ENCODE measurements at regions not wholly inside any gene's neighbourhood (a gene's known extent, or its start where the extent isn't known, plus 50 kb on each side); places are given as distances from the start of the nearest gene placed in this dataset.

DNA sequence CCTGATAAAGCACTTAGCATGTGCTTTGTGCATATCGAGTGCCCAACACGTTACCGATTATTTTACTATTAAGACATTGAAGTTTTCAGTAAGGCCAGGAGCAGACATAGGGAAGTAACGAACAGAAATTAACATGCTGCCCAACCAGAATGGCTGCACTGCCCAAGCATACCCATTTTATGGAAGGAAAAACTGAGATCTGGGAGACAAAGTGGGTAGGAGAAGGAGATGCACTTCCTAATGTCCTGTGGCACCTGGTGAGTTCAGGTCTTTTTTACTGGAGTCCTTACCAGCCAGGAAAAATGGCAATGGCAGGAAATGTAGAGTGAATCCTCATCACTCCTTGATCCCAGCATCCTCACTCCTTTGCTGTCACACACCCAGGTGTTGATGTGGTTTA is 768.5 kb downstream of the MED13L start:
- H3K36me3 ChIP-seq (ENCODE audit: insufficient read depth, low read length), result no peaks in the 10 kb centered on the region
- no peak overlapping the region for H3K9ac ChIP-seq (ENCODE audit: low read depth, low read length)
- H3K27me3 ChIP-seq (ENCODE audit: control insufficient read depth, insufficient read depth, low read length), result peaks cover 3% of the 10 kb centered on the region
- H3K4me1 ChIP-seq (ENCODE audit: control insufficient read depth, insufficient read depth, low read length), result no peaks in the 10 kb centered on the region
- H3K4me2 ChIP-seq (ENCODE audit: low read length), result no peak overlapping the region
- H3K9me3 ChIP-seq (replicated peaks; ENCODE audit: low read length), result no peaks in the 10 kb centered on the region
- H3K4me3 ChIP-seq (ENCODE audit: low read length), result no peak overlapping the region

- Histone ChIP-seq H3K9me3 (replicated peaks; ENCODE audit: low read length) (no peaks in the 10 kb centered on the region), H3K4me2 (ENCODE audit: low read length) (no peak overlapping the region), H3K4me3 (ENCODE audit: low read length) (no peak overlapping the region), H3K27me3 (ENCODE audit: control insufficient read depth, insufficient read depth, low read length) (peaks cover 3% of the 10 kb centered on the region), H3K4me1 (ENCODE audit: control insufficient read depth, insufficient read depth, low read length) (no peaks in the 10 kb centered on the region), H3K9ac (ENCODE audit: low read depth, low read length) (no peak overlapping the region), H3K36me3 (ENCODE audit: insufficient read depth, low read length) (no peaks in the 10 kb centered on the region)
These were observed 769.4 kb downstream of the MED13L start for GRCh38 chr12:115507951-115508722.

DNA sequence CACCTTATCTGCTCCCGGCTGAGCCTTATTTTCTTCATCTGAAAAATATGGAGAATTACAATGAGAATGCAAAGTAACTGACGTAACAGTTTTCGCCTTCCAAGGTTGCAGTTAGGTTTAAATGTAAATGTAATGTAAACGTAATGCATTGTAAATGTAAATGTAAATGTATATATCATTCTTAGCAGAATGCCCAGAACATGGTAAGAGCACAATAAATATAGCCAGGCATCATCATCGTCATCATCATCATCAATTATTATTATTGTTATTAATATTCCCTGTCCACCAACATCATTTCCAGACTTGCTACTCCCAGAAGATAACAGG is 770.0 kb downstream of the MED13L start:
- Histone ChIP-seq H3K9me3 (replicated peaks; ENCODE audit: low read length) (no peaks in the 10 kb centered on the region), H3K36me3 (ENCODE audit: insufficient read depth, low read length) (no peaks in the 10 kb centered on the region), H3K27me3 (ENCODE audit: control insufficient read depth, insufficient read depth, low read length) (peaks cover under 1% of the 10 kb centered on the region), H3K4me1 (ENCODE audit: control insufficient read depth, insufficient read depth, low read length) (no peaks in the 10 kb centered on the region), H3K4me2 (ENCODE audit: low read length) (no peak overlapping the region), H3K9ac (ENCODE audit: low read depth, low read length) (no peak overlapping the region), H3K4me3 (ENCODE audit: low read length) (no peak overlapping the region)

DNA sequence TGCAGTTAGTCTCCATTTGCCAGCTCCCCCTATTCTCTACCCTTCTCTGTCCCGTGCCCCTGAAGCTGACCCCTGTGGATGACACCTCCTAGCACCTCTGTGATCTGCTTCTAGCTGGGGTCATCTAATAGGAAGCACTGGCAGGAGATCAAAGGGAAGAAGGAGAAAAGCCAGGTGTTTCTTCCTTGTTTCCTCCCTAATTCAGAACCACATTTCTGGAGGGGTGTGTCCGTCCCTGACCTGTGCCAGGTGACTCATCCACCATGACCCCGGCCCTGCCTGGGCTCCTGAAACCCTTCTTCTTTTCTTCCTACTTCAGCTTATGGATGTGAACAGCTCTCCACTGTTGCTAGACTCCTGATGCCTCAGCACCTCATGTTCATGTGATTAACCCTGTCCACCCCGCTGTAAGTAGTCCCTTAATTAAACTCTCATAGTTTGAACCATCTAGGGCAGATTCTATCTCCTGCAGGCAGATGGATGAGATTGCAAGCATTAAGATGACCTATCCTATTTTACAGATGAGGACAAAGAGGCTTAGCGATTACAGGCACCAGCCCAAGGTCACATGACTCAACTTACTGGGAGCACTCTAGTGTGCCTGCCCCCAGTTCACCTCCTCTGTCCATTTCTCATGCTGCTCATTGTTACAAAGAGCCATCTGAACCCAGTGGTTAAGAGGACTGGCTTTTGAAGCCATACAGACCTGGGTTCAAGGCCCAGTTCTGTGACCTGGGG is 770.5 kb downstream of the MED13L start:
- Histone ChIP-seq H3K9me3 (replicated peaks; ENCODE audit: low read length) (no peaks in the 10 kb centered on the region), H3K4me1 (ENCODE audit: control insufficient read depth, insufficient read depth, low read length) (no peaks in the 10 kb centered on the region), H3K4me3 (ENCODE audit: low read length) (no peak overlapping the region), H3K27me3 (ENCODE audit: control insufficient read depth, insufficient read depth, low read length) (no peaks in the 10 kb centered on the region), H3K36me3 (ENCODE audit: insufficient read depth, low read length) (no peaks in the 10 kb centered on the region), H3K4me2 (ENCODE audit: low read length) (no peak overlapping the region), H3K9ac (ENCODE audit: low read depth, low read length) (no peak overlapping the region)

DNA sequence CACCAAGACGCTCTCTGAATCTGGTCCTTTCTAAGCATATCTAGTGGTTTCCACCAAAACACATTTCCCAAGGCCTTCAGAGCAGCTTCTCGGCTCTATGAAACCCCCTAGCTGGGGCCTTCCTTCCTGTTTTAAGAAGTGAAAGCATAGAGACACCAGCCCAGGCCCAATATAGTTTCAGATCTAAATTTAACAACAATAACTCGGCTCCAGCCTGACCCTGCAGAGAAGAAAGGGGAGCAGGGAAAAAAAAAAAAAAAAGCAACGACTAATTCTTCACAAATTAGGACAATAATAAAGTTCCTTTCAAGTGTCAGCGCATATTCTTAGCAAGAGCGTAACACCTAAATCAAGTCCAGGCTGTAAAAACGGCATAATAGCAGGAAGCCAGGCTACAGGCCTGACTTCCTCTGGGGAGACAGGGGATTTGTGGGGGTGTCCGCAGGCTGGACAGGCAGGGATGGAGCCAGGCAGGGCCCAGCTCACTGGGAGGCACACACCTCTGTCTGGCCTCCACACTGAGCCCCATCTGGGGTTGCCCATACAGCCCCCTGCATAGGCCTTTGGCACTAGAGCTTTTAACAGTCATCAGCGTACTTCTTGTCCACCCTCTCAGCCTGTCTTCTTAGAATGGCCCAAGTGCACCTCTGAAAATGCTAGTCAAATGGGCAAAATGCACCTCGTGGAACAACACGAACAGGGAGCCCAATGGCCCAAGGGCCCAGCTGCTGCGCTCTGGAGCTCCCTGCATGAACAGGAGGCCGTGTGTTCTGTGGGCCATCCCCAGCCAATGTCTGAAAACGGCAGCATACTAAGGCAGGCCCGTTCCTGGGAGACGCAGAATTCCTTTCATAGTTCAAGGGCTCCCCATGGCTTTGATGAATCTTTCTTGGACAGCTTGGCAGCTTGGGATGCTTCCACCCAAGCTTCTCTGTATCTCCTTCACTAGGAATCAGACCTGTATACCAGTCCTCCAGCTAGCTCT is 772.9 kb downstream of the MED13L start:
- H3K4me3 ChIP-seq (ENCODE audit: low read length), result no peak overlapping the region
- no peaks in the 10 kb centered on the region for H3K36me3 ChIP-seq (ENCODE audit: insufficient read depth, low read length)

GRCh38 chr12:115500872-115501271 is 776.6 kb downstream of the MED13L start:
- H3K9me3 ChIP-seq (replicated peaks; ENCODE audit: low read length), result no peaks in the 10 kb centered on the region
- H3K4me2 ChIP-seq (ENCODE audit: low read length), result no peak overlapping the region
- H3K4me1 ChIP-seq (ENCODE audit: control insufficient read depth, insufficient read depth, low read length), result no peaks in the 10 kb centered on the region
- H3K36me3 ChIP-seq (ENCODE audit: insufficient read depth, low read length), result no peaks in the 10 kb centered on the region
- no peak overlapping the region for H3K9ac ChIP-seq (ENCODE audit: low read depth, low read length)
- H3K4me3 ChIP-seq (ENCODE audit: low read length), result no peak overlapping the region
- no peaks in the 10 kb centered on the region for H3K27me3 ChIP-seq (ENCODE audit: control insufficient read depth, insufficient read depth, low read length)

More for the DNA sequence above, 772.9 kb downstream of the MED13L start:
- H3K4me1 ChIP-seq (ENCODE audit: control insufficient read depth, insufficient read depth, low read length), result no peaks in the 10 kb centered on the region
- H3K9me3 ChIP-seq (replicated peaks; ENCODE audit: low read length), result no peaks in the 10 kb centered on the region
- no peak overlapping the region for H3K9ac ChIP-seq (ENCODE audit: low read depth, low read length)
- H3K4me2 ChIP-seq (ENCODE audit: low read length), result no peak overlapping the region
- no peaks in the 10 kb centered on the region for H3K27me3 ChIP-seq (ENCODE audit: control insufficient read depth, insufficient read depth, low read length)

DNA sequence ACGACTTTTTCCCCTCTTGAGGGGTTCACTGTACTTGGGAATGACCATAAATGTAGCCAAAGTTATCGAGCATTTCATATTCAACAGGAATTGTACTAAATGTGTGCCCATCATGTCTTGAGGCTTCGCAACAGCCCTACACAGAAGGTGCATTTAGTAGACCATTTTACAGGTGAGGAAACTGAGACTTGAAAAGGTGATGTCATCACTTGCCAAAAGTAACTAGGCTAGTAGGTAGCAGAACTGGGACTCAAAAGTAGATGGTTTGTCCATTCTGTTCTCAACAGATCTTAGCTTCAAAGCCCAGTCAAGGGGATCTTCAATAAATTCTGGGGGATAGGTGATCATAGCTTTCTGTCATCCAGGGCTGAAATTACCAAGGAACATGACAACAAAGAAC is 782.2 kb downstream of the MED13L start:
- Histone ChIP-seq H3K9me3 (replicated peaks; ENCODE audit: low read length) (no peaks in the 10 kb centered on the region), H3K4me2 (ENCODE audit: low read length) (no peak overlapping the region), H3K36me3 (ENCODE audit: insufficient read depth, low read length) (no peaks in the 10 kb centered on the region), H3K4me1 (ENCODE audit: control insufficient read depth, insufficient read depth, low read length) (no peaks in the 10 kb centered on the region), H3K4me3 (ENCODE audit: low read length) (no peak overlapping the region), H3K9ac (ENCODE audit: low read depth, low read length) (no peak overlapping the region), H3K27me3 (ENCODE audit: control insufficient read depth, insufficient read depth, low read length) (no peaks in the 10 kb centered on the region)

GRCh38 chr12:115492553-115492952 is 784.9 kb downstream of the MED13L start:
- H3K9ac ChIP-seq (ENCODE audit: low read depth, low read length), result no peak overlapping the region
- H3K9me3 ChIP-seq (replicated peaks; ENCODE audit: low read length), result no peaks in the 10 kb centered on the region
- H3K36me3 ChIP-seq (ENCODE audit: insufficient read depth, low read length), result no peaks in the 10 kb centered on the region
- no peaks in the 10 kb centered on the region for H3K4me1 ChIP-seq (ENCODE audit: control insufficient read depth, insufficient read depth, low read length)
- no peak overlapping the region for H3K4me2 ChIP-seq (ENCODE audit: low read length)
- no peak overlapping the region for H3K4me3 ChIP-seq (ENCODE audit: low read length)
- peaks cover 3% of the 10 kb centered on the region for H3K27me3 ChIP-seq (ENCODE audit: control insufficient read depth, insufficient read depth, low read length)

DNA sequence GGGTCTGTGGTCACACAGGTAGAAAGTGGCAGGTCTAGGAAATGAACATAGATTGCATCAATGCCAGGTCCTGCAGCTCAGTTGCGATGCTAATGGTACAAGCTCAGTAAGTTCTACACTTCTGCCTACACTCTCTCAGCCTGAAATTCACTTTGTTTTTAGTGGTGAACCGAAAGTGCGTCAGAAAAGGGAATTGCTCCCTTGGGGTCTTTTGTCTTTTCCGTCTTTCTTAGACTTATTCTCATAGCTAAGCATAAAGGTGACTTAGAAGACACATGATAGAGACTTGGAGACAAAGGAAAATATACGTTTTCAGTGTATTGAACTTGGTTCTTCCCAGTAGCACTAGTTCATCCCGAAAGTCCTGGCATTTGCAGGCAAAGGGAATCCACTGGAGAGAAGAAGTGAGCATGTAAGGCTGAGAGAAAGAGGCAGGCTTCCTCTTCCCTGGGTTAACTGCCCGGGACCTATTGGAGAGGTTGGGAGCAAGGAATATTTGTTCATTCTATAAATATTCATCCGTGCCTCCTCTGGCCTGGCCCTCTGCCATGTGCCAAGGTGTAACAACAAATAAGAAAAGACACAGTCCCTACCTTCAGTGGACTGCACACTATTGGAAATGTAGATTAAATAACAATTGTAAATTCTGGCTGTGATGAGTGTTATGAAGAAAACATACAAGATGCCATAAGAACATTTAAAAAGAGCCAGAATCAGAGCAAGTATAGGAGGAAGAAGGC is 785.8 kb downstream of the MED13L start:
- Histone ChIP-seq H3K4me3 (ENCODE audit: low read length) (no peak overlapping the region), H3K9ac (ENCODE audit: low read depth, low read length) (no peak overlapping the region), H3K27me3 (ENCODE audit: control insufficient read depth, insufficient read depth, low read length) (peaks cover 3% of the 10 kb centered on the region), H3K4me2 (ENCODE audit: low read length) (no peak overlapping the region), H3K9me3 (replicated peaks; ENCODE audit: low read length) (no peaks in the 10 kb centered on the region), H3K4me1 (ENCODE audit: control insufficient read depth, insufficient read depth, low read length) (no peaks in the 10 kb centered on the region), H3K36me3 (ENCODE audit: insufficient read depth, low read length) (no peaks in the 10 kb centered on the region)

GRCh38 chr12:115489253-115489652 is 788.2 kb downstream of the MED13L start:
- Histone ChIP-seq H3K9ac (ENCODE audit: low read depth, low read length) (no peak overlapping the region), H3K36me3 (ENCODE audit: insufficient read depth, low read length) (no peaks in the 10 kb centered on the region), H3K9me3 (replicated peaks; ENCODE audit: low read length) (peaks cover 2% of the 10 kb centered on the region), H3K4me3 (ENCODE audit: low read length) (no peak overlapping the region), H3K4me1 (ENCODE audit: control insufficient read depth, insufficient read depth, low read length) (no peaks in the 10 kb centered on the region), H3K4me2 (ENCODE audit: low read length) (no peak overlapping the region), H3K27me3 (ENCODE audit: control insufficient read depth, insufficient read depth, low read length) (peaks cover 3% of the 10 kb centered on the region)

- Histone ChIP-seq H3K4me3 (ENCODE audit: low read length) (no peak overlapping the region), H3K9ac (ENCODE audit: low read depth, low read length) (no peak overlapping the region), H3K4me2 (ENCODE audit: low read length) (no peak overlapping the region), H3K4me1 (ENCODE audit: control insufficient read depth, insufficient read depth, low read length) (no peaks in the 10 kb centered on the region), H3K9me3 (replicated peaks; ENCODE audit: low read length) (peaks cover 4% of the 10 kb centered on the region), H3K36me3 (ENCODE audit: insufficient read depth, low read length) (no peaks in the 10 kb centered on the region), H3K27me3 (ENCODE audit: control insufficient read depth, insufficient read depth, low read length) (peaks cover 3% of the 10 kb centered on the region)
These were observed 791.5 kb downstream of the MED13L start for GRCh38 chr12:115485967-115486366.

Data from skeletal muscle satellite cell (primary cell).